HCT116 (cell line): ENCODE measurements at regions not wholly inside any gene's neighbourhood (a gene's known extent, or its start where the extent isn't known, plus 50 kb on each side); places are given as distances from the start of the nearest gene placed in this dataset.

Experiments
- ATAC-seq: fragments of 200-7000 bp; cut with Tn5 transposase; 2 replicates; pipeline ENCODE4 v1.9.1; 2020; ENCODE audit warnings: mild to moderate bottlenecking, moderate library complexity
- BruUV-seq: library from RNA; stranded (reverse); fragments of 400-500 nt; replicated peaks from 2 replicates; lab custom pipeline; 2021; lab: Mats Ljungman, UMichigan
- CTCF ChIA-PET: fragments of 300-600 bp; sonication (Branson Sonifier 250); formaldehyde crosslinking; loops from one replicate; lab custom pipeline; 2021; ENCODE audit warnings: antibody characterized with exemption; lab: Charles Lee
- POLR2A ChIA-PET: fragments of 300-600, 350-600 bp; sonication (Branson Sonifier 250); formaldehyde crosslinking; loops from one replicate; lab custom pipeline; 2021; ENCODE audit warnings: antibody characterized with exemption; lab: Charles Lee
- RAD21 ChIA-PET, 2 experiments: fragments of 300-600 bp; sonication (Branson Sonifier 250); formaldehyde crosslinking; loops; one replicate each; lab custom pipeline; 2023; ENCODE audit warnings: low total read pairs in 2 of 2; ENCODE audit not compliant: uncharacterized antibody in 2 of 2, unreplicated experiment in 2 of 2, low non-redundant PET in 1 of 2; lab: Charles Lee
- DNase-seq: peaks from one replicate; pipeline ENCODE4 v3.0.0-alpha.2; 2010; ENCODE audit warnings: low read depth, low spot score
- H2AFZ ChIP-seq: fragments of 200-600 bp; shearing (Covaris generic), sonication (generic); 2 replicates; pipeline ENCODE4 v1.6.1; 2017; ENCODE audit warnings: low read depth, mixed run types, mixed read lengths, antibody characterized with exemption, low read length; ENCODE audit not compliant: poor library complexity, severe bottlenecking
- H3K27ac ChIP-seq: 2 replicates; pipeline ENCODE4 v1.5.1; 2012; ENCODE audit warnings: low read depth, low read length
- H3K27me3 ChIP-seq: fragments of 200-600 bp; sonication (generic); 2 replicates; pipeline ENCODE4 v1.6.1; 2016; ENCODE audit warnings: mixed run types, low read length, mixed read lengths; ENCODE audit not compliant: insufficient read depth
- H3K36me3 ChIP-seq, 2 experiments: fragments of 200-500 bp in 1 of 2; fragments of 200-600 bp in 1 of 2; sonication (Bioruptor generic) in 1 of 2; sonication (generic) in 1 of 2; 2 replicates each; pipeline versions ENCODE4 v1.5.1 to v1.6.1; 2014 to 2016; ENCODE audit warnings: low read length in 2 of 2, inconsistent platforms in 1 of 2, mixed read lengths in 1 of 2, mixed run types in 1 of 2; ENCODE audit not compliant: insufficient read depth in 2 of 2, control insufficient read depth in 1 of 2
- H3K4me1 ChIP-seq, 2 experiments: fragments of 200-600 bp in 1 of 2; sonication (generic) in 1 of 2; 2 replicates each; pipeline versions ENCODE4 v1.5.1 to v1.6.1; 2012 to 2017; ENCODE audit warnings: low read length in 2 of 2, inconsistent platforms in 1 of 2, mild to moderate bottlenecking in 1 of 2, mixed read lengths in 1 of 2, mixed run types in 1 of 2, moderate library complexity in 1 of 2; ENCODE audit not compliant: insufficient read depth in 2 of 2, control insufficient read depth in 1 of 2
- H3K4me2 ChIP-seq: fragments of 200-600 bp; sonication (generic); 2 replicates; pipeline ENCODE4 v1.6.1; 2017; ENCODE audit warnings: mixed run types, low read length, mixed read lengths
- H3K4me3 ChIP-seq, 2 experiments: fragments of 200-600 bp in 1 of 2; sonication (generic) in 1 of 2; replicated peaks in 1 of 2; 2 replicates each; pipeline ENCODE4 v1.5.1; 2011 to 2016; ENCODE audit warnings: low read length in 2 of 2, control low read depth in 1 of 2, low read depth in 1 of 2, mild to moderate bottlenecking in 1 of 2, mixed read lengths in 1 of 2, mixed run types in 1 of 2
- H3K79me2 ChIP-seq: fragments of 200-600 bp; sonication (generic); 2 replicates; pipeline ENCODE4 v1.6.1; 2017; ENCODE audit warnings: mild to moderate bottlenecking, mixed run types, low read length, moderate library complexity, mixed read lengths; ENCODE audit not compliant: insufficient read depth
- H3K9ac ChIP-seq: fragments of 200-600 bp; sonication (generic); 2 replicates; pipeline ENCODE4 v1.6.1; 2016; ENCODE audit warnings: low read length, mixed read lengths
- H3K9me2 ChIP-seq: fragments of 200-600 bp; sonication (generic), shearing (Covaris generic); 2 replicates; pipeline ENCODE4 v1.6.1; 2017; ENCODE audit warnings: mixed run types, mild to moderate bottlenecking, moderate library complexity; ENCODE audit not compliant: insufficient read depth
- H3K9me3 ChIP-seq, 2 experiments: fragments of 200-500 bp in 1 of 2; fragments of 200-600 bp in 1 of 2; sonication (Bioruptor generic) in 1 of 2; sonication (generic) in 1 of 2; 2 replicates each; pipeline ENCODE4 v1.6.1; 2014 to 2017; ENCODE audit warnings: low read length in 2 of 2, mixed read lengths in 2 of 2, inconsistent platforms in 1 of 2, low read depth in 1 of 2, mild to moderate bottlenecking in 1 of 2, mixed run types in 1 of 2, moderate library complexity in 1 of 2; ENCODE audit not compliant: control insufficient read depth in 1 of 2, insufficient read depth in 1 of 2
- H4K20me1 ChIP-seq: fragments of 200-600 bp; sonication (generic), shearing (Covaris generic); 2 replicates; pipeline ENCODE4 v1.6.1; 2017; ENCODE audit warnings: mixed run types, mild to moderate bottlenecking, moderate library complexity; ENCODE audit not compliant: insufficient read depth
- ATF3 ChIP-seq: IDR thresholded peaks from 2 replicates; pipeline ENCODE4 v1.6.1; 2012
- CBX3 ChIP-seq: IDR thresholded peaks from 2 replicates; pipeline ENCODE4 v1.6.1; 2012; ENCODE audit warnings: low read depth
- CTCF ChIP-seq, 3 experiments: fragments of 200-600 bp in 1 of 3; sonication (generic) in 1 of 3; IDR thresholded peaks in 2 of 3; conservative IDR thresholded peaks in 1 of 3; 2 replicates each; pipeline ENCODE4 v1.5.1; 2012 to 2017; ENCODE audit warnings: low read depth in 2 of 3, low read length in 2 of 3, antibody characterized with exemption in 1 of 3, borderline replicate concordance in 1 of 3, control low read depth in 1 of 3, mild to moderate bottlenecking in 1 of 3, mixed read lengths in 1 of 3, mixed run types in 1 of 3, moderate library complexity in 1 of 3; ENCODE audit not compliant: insufficient read depth in 1 of 3
- EGR1 ChIP-seq: IDR thresholded peaks from 2 replicates; pipeline ENCODE4 v1.6.1; 2012; ENCODE audit warnings: low read depth
- EZH2phosphoT487 ChIP-seq: fragments of 200-600 bp; IDR thresholded peaks from 2 replicates; pipeline ENCODE4 v1.6.1; 2018; ENCODE audit warnings: antibody characterized with exemption, borderline replicate concordance
- JUND ChIP-seq: IDR thresholded peaks from 2 replicates; pipeline ENCODE4 v1.6.1; 2012
- POLR2A ChIP-seq: IDR thresholded peaks from 2 replicates; pipeline ENCODE4 v1.7.0; 2011; ENCODE audit warnings: borderline replicate concordance; ENCODE audit not compliant: insufficient read depth, insufficient read length; ENCODE audit errors: extremely low read depth
- RAD21 ChIP-seq: IDR thresholded peaks from 2 replicates; pipeline ENCODE4 v1.6.1; 2012; ENCODE audit warnings: low read depth, mild to moderate bottlenecking
- REST ChIP-seq: IDR thresholded peaks from 2 replicates; pipeline ENCODE4 v1.6.1; 2012; ENCODE audit warnings: low read depth
- SIN3A ChIP-seq: IDR thresholded peaks from 2 replicates; pipeline ENCODE4 v1.6.1; 2012; ENCODE audit warnings: low read depth
- TCF7L2 ChIP-seq: IDR thresholded peaks from 2 replicates; pipeline ENCODE4 v1.7.0; 2011; ENCODE audit warnings: borderline replicate concordance, inconsistent platforms; ENCODE audit not compliant: insufficient read depth, insufficient read length; ENCODE audit errors: extremely low read depth
- YY1 ChIP-seq: IDR thresholded peaks from 2 replicates; pipeline ENCODE4 v1.6.1; 2011; ENCODE audit warnings: low read length, low read depth, moderate library complexity, mild to moderate bottlenecking; ENCODE audit not compliant: insufficient replicate concordance; ENCODE audit errors: extremely low read depth
- ZFX ChIP-seq: fragments of 450-650 bp; IDR thresholded peaks from 2 replicates; pipeline ENCODE4 v1.6.1; 2017
- intact Hi-C: fragments of 100-400 bp; cut with micrococcal nuclease; formaldehyde crosslinking; loops from 2 replicates; pipeline ENCODE4 v1.10.0; 2022

- POLR2A ChIA-PET, result no interaction called here
- CTCF ChIA-PET, result no interaction called here
- ATAC-seq (no peak), DNase-seq (no peak)
- intact Hi-C loops, result no loop called here
- no peak overlapping the region for H3K4me2 ChIP-seq
- H4K20me1 ChIP-seq, result no peaks in the 10 kb centered on the region
- H2AFZ ChIP-seq, result no peak overlapping the region
- no peaks in the 10 kb centered on the region for H3K27me3 ChIP-seq
- H3K9me3 ChIP-seq, result no peaks in the 10 kb centered on the region
- no peak for TF ChIP-seq EZH2phosphoT487
- TF ChIP-seq POLR2A, result no peak
- TF ChIP-seq YY1, result no peak
- TF ChIP-seq CTCF (IDR thresholded peaks at IDR 0.05 in 2 of 3, conservative IDR thresholded peaks at IDR 0.05 in 1 of 3; ENCODE audit: borderline replicate concordance in 1 of 3, insufficient read depth in 1 of 3, low read depth in 2 of 3, low read length in 2 of 3), result no peak
- TF ChIP-seq EGR1, result no peak
- no peak for TF ChIP-seq RAD21
- TF ChIP-seq SIN3A, result no peak
- no peak for TF ChIP-seq ATF3
- no peaks in the 10 kb centered on the region for H3K9me2 ChIP-seq
- no peaks in the 10 kb centered on the region for H3K79me2 ChIP-seq
- no peak overlapping the region for H3K4me3 ChIP-seq
- no peaks in the 10 kb centered on the region for H3K4me1 ChIP-seq
- RAD21 ChIA-PET, result no interaction called here
- no TSS peak for BruUV-seq
- H3K36me3 ChIP-seq, result no peaks in the 10 kb centered on the region
- H3K27ac ChIP-seq, result no peak overlapping the region
- no peak overlapping the region for H3K9ac ChIP-seq
Measured at GRCh38 chr6:140203661-140204147, 829.3 kb upstream of the CITED2 start.

GRCh38 chr6:140202964-140203515 lies 828.6 kb upstream of the CITED2 start:
- no peak for ATAC-seq
- Histone ChIP-seq H2AFZ (no peak overlapping the region), H3K4me2 (no peak overlapping the region), H3K27ac (no peak overlapping the region), H3K27me3 (no peaks in the 10 kb centered on the region), H3K79me2 (no peaks in the 10 kb centered on the region), H3K9me2 (no peaks in the 10 kb centered on the region), H3K36me3 (no peaks in the 10 kb centered on the region), H3K9ac (no peak overlapping the region), H3K4me3 (no peak overlapping the region), H4K20me1 (no peaks in the 10 kb centered on the region), H3K9me3 (no peaks in the 10 kb centered on the region), H3K4me1 (no peaks in the 10 kb centered on the region)
- DNase-seq, result no peak
- RAD21 ChIA-PET, result no interaction called here
- POLR2A ChIA-PET, result no interaction called here
- CTCF ChIA-PET, result no interaction called here
- intact Hi-C loops, result no loop called here
- BruUV-seq, result no TSS peak
- TF ChIP-seq POLR2A, result no peak
- TF ChIP-seq ATF3, result no peak
- TF ChIP-seq REST, result no peak
- TF ChIP-seq JUND, result no peak
- no peak for TF ChIP-seq ZFX
- no peak for TF ChIP-seq EZH2phosphoT487
- TF ChIP-seq TCF7L2, result no peak
- no peak for TF ChIP-seq YY1
- no peak for TF ChIP-seq RAD21
- TF ChIP-seq EGR1, result no peak
- TF ChIP-seq CBX3, result no peak
